ENCODE measurements at regions not wholly inside any gene's neighbourhood (a gene's known extent, or its start where the extent isn't known, plus 50 kb on each side); places are given as distances from the start of the nearest gene placed in this dataset.

DNA sequence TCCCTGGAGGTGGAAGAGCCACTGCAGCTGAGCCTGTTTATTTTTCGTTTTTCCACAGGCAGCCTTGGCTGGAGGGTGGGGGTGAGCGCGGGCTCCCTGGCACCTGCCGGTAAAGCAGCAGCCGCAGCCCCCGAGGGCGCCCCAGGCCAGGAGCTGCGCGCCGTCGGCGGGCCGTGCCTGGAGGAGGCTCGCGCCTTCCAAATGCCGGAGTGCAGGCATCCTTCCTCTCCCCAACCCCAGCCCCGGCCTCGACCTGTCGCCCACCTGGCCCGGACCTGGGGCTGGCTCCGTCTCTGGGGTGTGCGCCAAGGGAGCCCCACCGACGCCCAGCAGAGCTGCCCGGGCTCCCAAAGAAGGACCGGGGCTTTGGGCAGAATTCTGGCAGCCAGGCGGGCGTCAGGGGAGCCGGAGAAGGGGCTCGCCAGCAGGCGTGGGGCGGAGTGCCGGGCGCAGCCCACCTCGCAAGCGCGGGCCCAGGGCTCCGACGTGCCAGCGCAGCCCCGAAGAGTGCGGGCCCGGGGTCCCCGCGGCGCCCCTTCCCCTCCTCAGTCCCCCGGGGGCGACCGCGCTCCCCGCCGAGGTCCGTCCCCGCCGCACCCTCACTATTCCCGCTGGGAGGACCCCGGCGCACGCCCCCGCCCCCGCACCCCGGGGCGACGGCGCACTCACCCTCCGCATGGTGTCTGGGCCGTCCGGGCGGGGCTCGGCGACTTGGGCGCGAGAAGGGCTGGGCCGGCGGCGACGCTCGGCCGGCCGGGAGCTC, 130.3 kb downstream of the NDUFA12 start:
- TF ChIP-seq, protein P1, sequence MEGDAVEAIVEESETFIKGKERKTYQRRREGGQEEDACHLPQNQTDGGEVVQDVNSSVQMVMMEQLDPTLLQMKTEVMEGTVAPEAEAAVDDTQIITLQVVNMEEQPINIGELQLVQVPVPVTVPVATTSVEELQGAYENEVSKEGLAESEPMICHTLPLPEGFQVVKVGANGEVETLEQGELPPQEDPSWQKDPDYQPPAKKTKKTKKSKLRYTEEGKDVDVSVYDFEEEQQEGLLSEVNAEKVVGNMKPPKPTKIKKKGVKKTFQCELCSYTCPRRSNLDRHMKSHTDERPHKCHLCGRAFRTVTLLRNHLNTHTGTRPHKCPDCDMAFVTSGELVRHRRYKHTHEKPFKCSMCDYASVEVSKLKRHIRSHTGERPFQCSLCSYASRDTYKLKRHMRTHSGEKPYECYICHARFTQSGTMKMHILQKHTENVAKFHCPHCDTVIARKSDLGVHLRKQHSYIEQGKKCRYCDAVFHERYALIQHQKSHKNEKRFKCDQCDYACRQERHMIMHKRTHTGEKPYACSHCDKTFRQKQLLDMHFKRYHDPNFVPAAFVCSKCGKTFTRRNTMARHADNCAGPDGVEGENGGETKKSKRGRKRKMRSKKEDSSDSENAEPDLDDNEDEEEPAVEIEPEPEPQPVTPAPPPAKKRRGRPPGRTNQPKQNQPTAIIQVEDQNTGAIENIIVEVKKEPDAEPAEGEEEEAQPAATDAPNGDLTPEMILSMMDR (conservative IDR thresholded peaks at IDR 0.05 in 1 of 2, IDR thresholded peaks at IDR 0.05 in 1 of 2; ENCODE audit: extremely low read depth in 1 of 2, insufficient read depth in 1 of 2, low read depth in 1 of 2, low read length in 2 of 2) = no peak
- TF ChIP-seq EZH2 (IDR thresholded peaks at IDR 0.05; ENCODE audit: borderline replicate concordance, low read length) = peak; percentile 91
